SK-N-SH (cell line): ENCODE measurements at regions not wholly inside any gene's neighbourhood (a gene's known extent, or its start where the extent isn't known, plus 50 kb on each side); places are given as distances from the start of the nearest gene placed in this dataset.
A peak's percentile ranks its signal among the peaks of the same experiment; 100 is the strongest.

Source experiments
- CTCF ChIA-PET: fragments of 300-600, 350-600 bp; formaldehyde crosslinking; extraction: SDS; loops from one replicate; lab custom pipeline; 2021; lab: Yijun Ruan, JAX
- POLR2A ChIA-PET: fragments of 350-600 bp; sonication (Branson Sonifier 250); formaldehyde crosslinking; extraction: SDS; loops from one replicate; lab custom pipeline; 2020; ENCODE audit warnings: antibody characterized with exemption, inconsistent platforms; lab: Yijun Ruan, JAX
- DNase-seq: peaks from one replicate; pipeline ENCODE4 v3.0.0; 2012
- H2AFZ ChIP-seq: fragments of 200-600 bp; sonication (generic); 2 replicates; pipeline ENCODE4 v1.8.1; 2016; ENCODE audit warnings: antibody characterized with exemption, mild to moderate bottlenecking, low read depth
- H3F3A ChIP-seq: fragments of 200-600 bp; sonication (generic); replicated peaks from 2 replicates; pipeline ENCODE3; 2016; ENCODE audit warnings: antibody characterized with exemption, mild to moderate bottlenecking; ENCODE audit not compliant: insufficient read depth
- H3K27ac ChIP-seq, 2 experiments: fragments of 200-500 bp in 1 of 2; fragments of 200-600 bp in 1 of 2; sonication (Bioruptor generic) in 1 of 2; sonication (generic), shearing (Covaris generic) in 1 of 2; 2 replicates each; pipeline versions ENCODE4 v1.5.1 to v1.6.1; 2014 to 2016; ENCODE audit warnings: low read depth in 2 of 2, inconsistent platforms in 1 of 2, low read length in 1 of 2, mild to moderate bottlenecking in 1 of 2, mixed read lengths in 1 of 2
- H3K27me3 ChIP-seq: fragments of 200-600 bp; sonication (generic), shearing (Covaris generic); 2 replicates; pipeline ENCODE4 v1.6.1; 2016; ENCODE audit warnings: mixed run types; ENCODE audit not compliant: insufficient read depth
- H3K36me3 ChIP-seq, 2 experiments: fragments of 200-500 bp in 1 of 2; fragments of 200-600 bp in 1 of 2; sonication (Bioruptor generic) in 1 of 2; sonication (generic) in 1 of 2; replicated peaks in 1 of 2; 2 replicates each; pipeline versions ENCODE3 to v1.5.1; 2014 to 2016; ENCODE audit warnings: low read length in 1 of 2, mild to moderate bottlenecking in 1 of 2; ENCODE audit not compliant: insufficient read depth in 2 of 2, control insufficient read depth in 1 of 2
- H3K4me1 ChIP-seq, 2 experiments: fragments of 200-500 bp in 1 of 2; fragments of 200-600 bp in 1 of 2; sonication (Bioruptor generic) in 1 of 2; sonication (generic), shearing (Covaris generic) in 1 of 2; 2 replicates each; pipeline versions ENCODE4 v1.5.1 to v1.6.1; 2014 to 2016; ENCODE audit warnings: low read depth in 1 of 2, low read length in 1 of 2, mixed run types in 1 of 2; ENCODE audit not compliant: insufficient read depth in 2 of 2, control insufficient read depth in 1 of 2
- H3K4me2 ChIP-seq: fragments of 200-600 bp; sonication (generic), shearing (Covaris generic); 2 replicates; pipeline ENCODE4 v1.6.1; 2017; ENCODE audit warnings: mixed run types
- H3K4me3 ChIP-seq, 2 experiments: fragments of 200-500 bp in 1 of 2; fragments of 200-600 bp in 1 of 2; sonication (Bioruptor generic) in 1 of 2; sonication (generic), shearing (Covaris generic) in 1 of 2; 2 replicates each; pipeline versions ENCODE4 v1.5.1 to v1.8.1; 2014 to 2016; ENCODE audit warnings: low read depth in 2 of 2, inconsistent platforms in 1 of 2, low read length in 1 of 2, mild to moderate bottlenecking in 1 of 2, mixed read lengths in 1 of 2, moderate library complexity in 1 of 2
- H3K79me2 ChIP-seq: fragments of 200-600 bp; sonication (generic); 2 replicates; pipeline ENCODE4 v1.8.1; 2017; ENCODE audit warnings: mild to moderate bottlenecking; ENCODE audit not compliant: insufficient read depth
- H3K9ac ChIP-seq: fragments of 200-600 bp; sonication (generic); 2 replicates; pipeline ENCODE4 v1.6.1; 2017; ENCODE audit warnings: mixed run types
- H3K9me2 ChIP-seq: fragments of 200-600 bp; sonication (generic); 2 replicates; pipeline ENCODE4 v1.6.1; 2017; ENCODE audit warnings: mixed run types
- H3K9me3 ChIP-seq: fragments of 200-600 bp; sonication (generic); 2 replicates; pipeline ENCODE4 v1.6.1; 2017; ENCODE audit warnings: mixed run types, mild to moderate bottlenecking, moderate library complexity
- H4K20me1 ChIP-seq: fragments of 200-600 bp; sonication (generic); 2 replicates; pipeline ENCODE4 v1.6.1; 2017; ENCODE audit warnings: mild to moderate bottlenecking, mixed run types; ENCODE audit not compliant: insufficient read depth
- CHD2 ChIP-seq: fragments of 150-350 bp; IDR thresholded peaks from 2 replicates; pipeline ENCODE4 v1.6.1; 2018; ENCODE audit warnings: low read length; ENCODE audit not compliant: partially characterized antibody
- ELF1 ChIP-seq: IDR thresholded peaks from 2 replicates; pipeline ENCODE4 v1.4.0; 2012
- EP300 ChIP-seq, 2 experiments: IDR thresholded peaks; 2 replicates each; pipeline versions ENCODE4 v1.4.0 to v1.6.1; 2012; ENCODE audit warnings: borderline replicate concordance in 1 of 2, low read depth in 1 of 2, low read length in 1 of 2
- EZH2phosphoT487 ChIP-seq: fragments of 200-600 bp; sonication (generic); IDR thresholded peaks from 2 replicates; pipeline ENCODE4 v1.6.1; 2017; ENCODE audit warnings: low read depth, mixed run types, mild to moderate bottlenecking, antibody characterized with exemption, moderate library complexity, borderline replicate concordance
- FOSL2 ChIP-seq: IDR thresholded peaks from 2 replicates; pipeline ENCODE4 v1.4.0; 2012; ENCODE audit warnings: low read depth, mild to moderate bottlenecking, moderate library complexity, borderline replicate concordance
- FOXJ3 ChIP-seq: sonication (generic); formaldehyde crosslinking; IDR thresholded peaks from 2 replicates; pipeline ENCODE4 v1.5.1; 2020; ENCODE audit warnings: mild to moderate bottlenecking, missing genetic modification reagents
- FOXM1 ChIP-seq: IDR thresholded peaks from 2 replicates; pipeline ENCODE4 v1.4.0; 2012; ENCODE audit warnings: low read depth, mild to moderate bottlenecking
- GABPA ChIP-seq: IDR thresholded peaks from 2 replicates; pipeline ENCODE4 v1.4.0; 2012; ENCODE audit warnings: low read depth, mild to moderate bottlenecking
- GATA2 ChIP-seq: sonication (generic); formaldehyde crosslinking; IDR thresholded peaks from 2 replicates; pipeline ENCODE4 v1.5.0; 2020; ENCODE audit warnings: mild to moderate bottlenecking, missing genetic modification reagents
- IRF3 ChIP-seq: fragments of 150-350 bp; IDR thresholded peaks from 2 replicates; pipeline ENCODE4 v1.6.1; 2016; ENCODE audit warnings: mild to moderate bottlenecking, low read depth, low read length
- JUND ChIP-seq: IDR thresholded peaks from 2 replicates; pipeline ENCODE4 v1.4.0; 2012
- MAX ChIP-seq: IDR thresholded peaks from 2 replicates; pipeline ENCODE4 v1.4.0; 2012; ENCODE audit warnings: low read depth
- MEF2A ChIP-seq: IDR thresholded peaks from 2 replicates; pipeline ENCODE4 v1.4.0; 2012; ENCODE audit warnings: low read depth, borderline replicate concordance
- MXI1 ChIP-seq: IDR thresholded peaks from 2 replicates; pipeline ENCODE4 v1.6.1; 2012; ENCODE audit warnings: mild to moderate bottlenecking, low read depth, low read length, improper control_type of control experiment
- NFIC ChIP-seq: IDR thresholded peaks from 2 replicates; pipeline ENCODE4 v1.4.0; 2012; ENCODE audit warnings: borderline replicate concordance
- NRF1 ChIP-seq: IDR thresholded peaks from 2 replicates; pipeline ENCODE4 v1.6.1; 2012; ENCODE audit warnings: low read depth, mild to moderate bottlenecking, low read length
- PBX3 ChIP-seq: IDR thresholded peaks from 2 replicates; pipeline ENCODE4; 2012
- POLR2AphosphoS5 ChIP-seq: IDR thresholded peaks from 2 replicates; pipeline ENCODE4 v1.6.1; 2012; ENCODE audit warnings: low read depth, low read length
- RAD21 ChIP-seq: IDR thresholded peaks from 2 replicates; pipeline ENCODE4 v1.6.1; 2012; ENCODE audit warnings: mild to moderate bottlenecking, low read length
- REST ChIP-seq: IDR thresholded peaks from 2 replicates; pipeline ENCODE4 v1.6.1; 2012; ENCODE audit warnings: mild to moderate bottlenecking, low read depth, low read length, moderate library complexity
- RXRA ChIP-seq: IDR thresholded peaks from 2 replicates; pipeline ENCODE4 v1.4.0; 2012; ENCODE audit warnings: low read depth, mild to moderate bottlenecking, borderline replicate concordance
- SIN3A ChIP-seq: IDR thresholded peaks from 2 replicates; pipeline ENCODE4 v1.6.1; 2012; ENCODE audit warnings: low read depth, mild to moderate bottlenecking, low read length, moderate library complexity, borderline replicate concordance
- TAF1 ChIP-seq: IDR thresholded peaks from 2 replicates; pipeline ENCODE4 v1.6.1; 2012; ENCODE audit warnings: low read depth, mild to moderate bottlenecking, low read length, moderate library complexity, borderline replicate concordance
- TCF12 ChIP-seq: IDR thresholded peaks from 2 replicates; pipeline ENCODE4 v1.4.0; 2012
- USF2 ChIP-seq: fragments of 150-350 bp; IDR thresholded peaks from 2 replicates; pipeline ENCODE4 v1.6.1; 2017; ENCODE audit warnings: antibody characterized with exemption, low read length, low read depth, borderline replicate concordance
- ZBTB33 ChIP-seq: IDR thresholded peaks from 2 replicates; pipeline ENCODE4 v1.4.0; 2012; ENCODE audit warnings: low read depth, borderline replicate concordance
- WGBS: methylation state at CpG from one replicate; pipeline ENCODE4 v1.1.6; 2017; ENCODE audit warnings: low lambda C conversion rate; 5-methylcytosine and 5-hydroxymethylcytosine counted together

GRCh38 chr7:41880107-41880506 lies 177.2 kb upstream of the INHBA start:
- no peak overlapping the region for H2AFZ ChIP-seq
- no peaks in the 10 kb centered on the region for H4K20me1 ChIP-seq
- H3K9me3 ChIP-seq, result no peaks in the 10 kb centered on the region
- peaks cover 9 to 43% of the 10 kb centered on the region in 2 experiments for H3K4me1 ChIP-seq
- DNase-seq, result no peak
- H3K79me2 ChIP-seq, result no peaks in the 10 kb centered on the region
- H3F3A ChIP-seq, result peaks cover 41% of the 10 kb centered on the region
- ChIA-PET POLR2A (no interaction called here), CTCF (no interaction called here)
- WGBS, result 3% methylated on average over 3 of the region's 3 CpGs
- H3K9ac ChIP-seq, result peak overlapping the region; percentile 57; the same call in 1 of the 2 replicates
- no peaks in the 10 kb centered on the region for H3K27me3 ChIP-seq
- H3K4me3 ChIP-seq, result no peak overlapping the region
- H3K27ac ChIP-seq, result peak overlapping the region; percentile 90 to 92
- H3K4me2 ChIP-seq, result peak overlapping the region; percentile 63; the same call in 1 of the 2 replicates
- H3K9me2 ChIP-seq, result no peaks in the 10 kb centered on the region
- H3K36me3 ChIP-seq, result no peaks in the 10 kb centered on the region
- TF ChIP-seq MAX, result peak; percentile 74; the same call in 1 of the 2 replicates
- peak; percentile 64; the same call in 1 of the 2 replicates for TF ChIP-seq ELF1
- TF ChIP-seq RAD21, result no peak
- peak; percentile 100 for TF ChIP-seq NFIC
- TF ChIP-seq NRF1, result no peak
- TF ChIP-seq RXRA, result peak; percentile 97
- no peak for TF ChIP-seq USF2
- TF ChIP-seq FOSL2, result peak; percentile 71; the same call in 1 of the 2 replicates
- TF ChIP-seq GABPA, result no peak
- TF ChIP-seq EZH2phosphoT487, result no peak
- peak; percentile 25; the same call in 1 of the 2 replicates for TF ChIP-seq TAF1
- TF ChIP-seq TCF12, result peak; percentile 97
- TF ChIP-seq PBX3, result peak; percentile 93
- no peak for TF ChIP-seq CHD2
- no peak for TF ChIP-seq GATA2 (CRISPR knock-in tag)
- peak; percentile 78; the same call in 1 of the 2 replicates for TF ChIP-seq SIN3A
- peak; percentile 92 for TF ChIP-seq POLR2AphosphoS5
- peak; percentile 85 for TF ChIP-seq JUND
- peak; percentile 73; the same call in 1 of the 2 replicates for TF ChIP-seq ZBTB33
- TF ChIP-seq FOXM1, result peak; percentile 97
- peak; percentile 56; the same call in 1 of the 2 replicates for TF ChIP-seq REST
- TF ChIP-seq MXI1, result no peak
- peak; percentile 75; the same call in 1 of the 2 replicates for TF ChIP-seq MEF2A
- TF ChIP-seq EP300 (IDR thresholded peaks at IDR 0.05; ENCODE audit: borderline replicate concordance in 1 of 2, low read depth in 1 of 2, low read length in 1 of 2), result peak; percentile 67 to 99
- no peak for TF ChIP-seq IRF3
- TF ChIP-seq FOXJ3 (CRISPR knock-in tag), result no peak
